ENCODE measurements at regions not wholly inside any gene's neighbourhood (a gene's known extent, or its start where the extent isn't known, plus 50 kb on each side); places are given as distances from the start of the nearest gene placed in this dataset.
"Not testable (repeated sequence)": the region's sequence is repeated elsewhere in the genome, so short reads cannot be mapped to it uniquely, and the experiment has no call there.

DNA sequence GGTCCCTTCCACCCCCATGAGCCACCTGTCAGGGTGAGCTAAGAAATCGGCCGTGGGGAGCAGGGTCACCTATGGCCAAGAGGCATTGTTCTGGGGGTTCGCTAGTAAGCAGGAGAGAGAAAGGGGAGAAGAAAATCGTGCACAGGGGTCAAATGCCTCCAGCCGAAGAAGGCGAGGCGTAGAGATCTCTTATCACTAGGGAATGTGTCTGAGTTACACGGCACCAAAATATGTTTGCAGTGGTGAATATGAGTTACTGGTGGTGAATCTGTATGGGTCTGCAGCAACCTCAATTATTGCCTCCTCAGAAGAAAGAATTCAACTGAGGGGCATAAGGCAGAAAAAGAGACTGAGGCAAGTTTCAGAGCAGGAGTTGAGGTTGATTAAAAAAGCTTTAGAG, 54.2 kb upstream of the RABGAP1L start:
- DNase-seq, result no peak

DNA sequence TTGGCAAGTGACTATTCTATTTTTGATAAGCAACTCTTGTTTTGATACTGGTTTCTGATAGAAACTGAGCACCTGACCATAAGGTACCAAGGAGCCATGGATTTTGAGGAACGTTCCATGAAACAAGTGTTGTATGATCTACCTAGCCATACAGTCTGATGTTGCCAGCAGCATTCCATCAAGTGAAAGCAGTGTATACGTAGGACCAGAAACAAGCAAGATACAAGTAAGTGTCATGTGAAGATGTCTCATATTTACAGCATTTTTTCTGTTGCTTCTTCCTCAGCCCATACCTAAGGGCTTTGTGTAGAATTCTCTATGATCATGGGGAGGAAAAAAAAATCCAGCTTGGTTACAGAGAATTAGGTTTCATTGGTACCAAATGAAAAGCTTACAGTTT, 55.6 kb upstream of the RABGAP1L start:
- no peak for DNase-seq

- not testable (repeated sequence) for DNase-seq
These were observed 57.3 kb upstream of the RABGAP1L start for GRCh38 chr1:174101976-174102375.

GRCh38 chr1:174097426-174097825, 61.9 kb upstream of the RABGAP1L start:
- no peak for DNase-seq

DNA sequence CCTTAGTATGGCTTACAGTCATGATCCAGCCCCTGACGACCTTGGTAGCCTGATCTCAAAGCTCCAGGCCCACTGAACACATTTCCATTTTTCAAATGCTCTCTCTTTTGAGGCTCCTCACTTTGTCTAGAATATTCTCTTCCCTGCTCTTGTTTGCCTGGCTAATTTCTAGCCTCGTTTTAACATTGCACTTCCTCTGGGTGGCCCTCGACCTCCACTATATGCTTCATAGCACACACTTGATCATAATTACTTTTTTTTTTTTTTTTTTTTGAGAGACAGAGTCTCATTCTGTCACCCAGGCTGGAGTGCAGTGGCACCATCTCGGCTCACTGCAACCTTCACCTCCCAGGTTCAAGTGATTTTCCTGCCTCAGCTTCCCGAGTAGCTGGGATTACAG, 65.5 kb upstream of the RABGAP1L start:
- not testable (repeated sequence) for DNase-seq

DNA sequence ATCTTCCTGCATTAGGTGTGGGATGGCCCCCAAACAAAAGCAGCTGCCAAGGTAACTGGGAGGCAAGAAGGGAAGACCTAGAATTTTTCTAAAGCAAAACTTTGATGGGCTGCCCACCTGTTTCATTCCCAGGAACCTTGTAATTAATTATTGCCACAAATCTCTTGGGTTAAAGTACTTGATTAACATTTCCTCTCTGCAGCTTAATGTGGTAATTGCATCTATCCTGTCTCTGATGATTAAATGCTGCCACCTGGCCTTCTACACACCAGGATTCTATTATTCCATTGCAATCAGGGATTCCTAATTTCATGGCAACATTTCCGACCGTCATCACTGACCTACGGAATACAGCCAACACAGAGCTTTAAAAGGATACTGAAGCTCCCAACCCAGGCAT, 68.3 kb upstream of the RC3H1 start:
- peak; percentile 40 for DNase-seq

DNA sequence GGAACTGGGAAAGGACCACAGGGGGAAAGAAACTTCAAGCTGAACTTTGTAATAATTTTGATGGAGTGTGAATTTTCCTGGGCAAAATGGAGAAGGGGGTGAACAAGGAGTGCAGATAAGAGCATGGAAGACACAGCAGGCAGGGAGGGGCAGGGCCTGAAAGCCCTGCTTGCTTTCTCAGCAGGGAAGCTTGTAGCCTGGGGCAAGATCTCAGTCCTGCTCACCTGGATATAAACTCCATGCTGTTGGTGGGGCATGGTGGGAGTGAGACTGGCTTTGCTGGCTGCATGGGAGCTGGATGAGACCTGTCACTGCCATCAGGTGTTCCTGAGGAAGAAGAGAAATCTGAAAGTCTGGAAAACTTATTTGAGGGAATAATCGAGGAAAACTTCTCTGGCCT, 58.7 kb upstream of the RC3H1 start:
- no peak for DNase-seq

- DNase-seq, result no peak
These were observed 57.6 kb upstream of the RC3H1 start for GRCh38 chr1:174079796-174080195.

GRCh38 chr1:174078916-174079315, 56.8 kb upstream of the RC3H1 start:
- not testable (repeated sequence) for DNase-seq

GRCh38 chr1:174077749-174078490, 55.8 kb upstream of the RC3H1 start:
- no peak for DNase-seq

DNA sequence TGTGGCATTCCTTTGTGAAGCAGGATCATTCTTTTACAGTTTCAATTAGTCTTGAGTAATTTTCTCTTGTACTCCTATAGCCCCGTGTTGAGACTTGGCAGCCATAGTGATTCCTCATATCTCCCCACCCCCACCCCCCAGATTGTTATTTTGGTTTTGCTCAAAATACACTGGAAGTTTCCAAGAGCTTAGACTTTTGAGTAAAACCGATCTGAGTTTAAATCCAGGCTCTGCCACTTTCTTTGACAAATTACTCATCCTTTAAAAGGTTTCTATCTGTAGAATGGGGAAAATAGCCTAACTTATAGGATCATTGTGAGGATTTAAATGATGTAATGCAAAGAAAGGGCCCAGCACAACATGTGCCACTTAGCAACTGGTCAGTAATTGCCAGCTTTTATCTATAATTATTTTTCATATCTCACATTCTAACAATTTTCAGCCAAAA, 53.1 kb upstream of the RC3H1 start:
- no peak for DNase-seq

DNA sequence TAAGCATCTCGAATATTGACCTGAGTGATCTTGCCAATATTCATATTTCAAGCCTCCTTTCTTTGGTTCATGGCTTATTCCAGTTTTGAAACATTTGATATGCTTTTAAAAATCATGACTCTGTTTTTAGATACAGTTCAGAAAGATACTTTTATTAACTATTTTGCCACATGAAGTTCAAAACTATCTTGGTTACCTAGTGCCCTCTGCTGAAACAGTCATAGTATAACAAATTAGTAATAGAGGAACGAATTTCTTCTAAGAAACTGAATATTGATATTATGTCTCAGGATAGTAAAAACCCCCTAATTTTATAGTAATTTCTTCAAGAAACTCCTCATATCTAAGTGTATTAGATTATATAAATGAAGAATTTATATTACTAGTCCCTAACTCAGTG, 52.6 kb upstream of the RC3H1 start:
- DNase-seq, result no peak

DNA sequence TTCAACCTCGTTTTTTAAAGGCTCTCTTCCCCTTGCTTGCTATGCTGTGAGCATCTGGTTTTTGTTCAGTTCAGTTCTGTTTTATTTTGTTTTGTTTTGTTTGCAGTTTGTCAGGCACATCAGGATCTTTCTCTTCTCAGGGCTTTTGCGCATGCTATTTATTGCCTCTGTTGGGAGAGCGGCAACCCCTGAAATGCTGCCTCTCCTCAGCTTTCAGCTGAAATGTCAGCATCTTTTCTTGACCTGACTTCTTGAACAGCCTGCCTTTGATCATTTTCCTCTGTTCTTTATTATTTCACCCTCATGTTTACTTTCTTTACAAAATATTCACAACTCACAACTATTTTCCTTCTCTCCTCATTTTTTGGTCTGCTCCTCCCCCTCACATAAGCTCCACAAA, 50.4 kb upstream of the RC3H1 start:
- no peak for DNase-seq

Data from NCI-H1417 treated with DMSO at 0.1 percent for 48 hours (cell line).